Activated T-helper 2 cell treated with anti-CD3 and anti-CD28 coated beads, Interferon-gamma antibody, Interleukin-2, Interleukin-4, amounts not matched to agents 10 μg/mL and 5 μg/mL and 100 μg/mL, durations not matched to agents 14 hours and 24 hours and 36 hours (primary cell): ENCODE measurements at regions not wholly inside any gene's neighbourhood (a gene's known extent, or its start where the extent isn't known, plus 50 kb on each side); places are given as distances from the start of the nearest gene placed in this dataset.

Source experiments
- DNase-seq: peaks from one replicate; pipeline ENCODE4 v3.0.0; 2021; ENCODE audit warnings: low spot score
- H3K27ac Mint-ChIP-seq: one replicate; pipeline ENCODE4 v1.8.0; 2021; ENCODE audit warnings: mixed read lengths
- H3K27me3 Mint-ChIP-seq: one replicate; pipeline ENCODE4 v1.8.0; 2021; ENCODE audit warnings: low read depth, mixed read lengths
- H3K36me3 Mint-ChIP-seq: one replicate; pipeline ENCODE4 v1.8.0; 2021; ENCODE audit warnings: low read depth, mixed read lengths
- H3K4me1 Mint-ChIP-seq: one replicate; pipeline ENCODE4 v1.8.0; 2021; ENCODE audit warnings: low read depth, mixed read lengths
- H3K4me3 Mint-ChIP-seq: one replicate; pipeline ENCODE4 v1.8.0; 2021; ENCODE audit warnings: low read depth, mild to moderate bottlenecking, moderate library complexity, mixed read lengths
- H3K9me3 Mint-ChIP-seq: one replicate; pipeline ENCODE4 v1.8.0; 2021; ENCODE audit warnings: mixed read lengths
- intact Hi-C: fragments of 100-400 bp; cut with micrococcal nuclease; formaldehyde crosslinking; loops from one replicate; pipeline ENCODE4 v1.15.1; 2023

- no peaks in the 10 kb centered on the region for H3K36me3 Mint-ChIP-seq
Observed at GRCh38 chr1:238649200-238649599, 737.2 kb upstream of the CHRM3 start.

GRCh38 chr1:238648751-238649150 is 737.6 kb upstream of the CHRM3 start:
- Mint-ChIP-seq H3K27me3 (no peaks in the 10 kb centered on the region), H3K9me3 (peaks cover 7% of the 10 kb centered on the region), H3K27ac (no peak overlapping the region), H3K4me3 (no peak overlapping the region), H3K36me3 (no peaks in the 10 kb centered on the region), H3K4me1 (no peaks in the 10 kb centered on the region)
- no peak for DNase-seq
- intact Hi-C loops, result no loop called here

More at GRCh38 chr1:238649200-238649599, 737.2 kb upstream of the CHRM3 start:
- no peak overlapping the region for H3K4me3 Mint-ChIP-seq
- intact Hi-C loops, result no loop called here
- H3K4me1 Mint-ChIP-seq, result no peaks in the 10 kb centered on the region
- H3K27me3 Mint-ChIP-seq, result no peaks in the 10 kb centered on the region
- no peak overlapping the region for H3K27ac Mint-ChIP-seq
- no peak for DNase-seq
- peaks cover 11% of the 10 kb centered on the region for H3K9me3 Mint-ChIP-seq

- no peak for DNase-seq
- no peak overlapping the region for H3K27ac Mint-ChIP-seq
- H3K36me3 Mint-ChIP-seq, result no peaks in the 10 kb centered on the region
- no peaks in the 10 kb centered on the region for H3K27me3 Mint-ChIP-seq
- H3K9me3 Mint-ChIP-seq, result peaks cover 3% of the 10 kb centered on the region
- H3K4me1 Mint-ChIP-seq, result no peaks in the 10 kb centered on the region
- intact Hi-C loops, result no loop called here
- no peak overlapping the region for H3K4me3 Mint-ChIP-seq
Observed at GRCh38 chr1:238648296-238648695, 738.1 kb upstream of the CHRM3 start.

GRCh38 chr1:238647877-238648276 is 738.5 kb upstream of the CHRM3 start:
- Mint-ChIP-seq H3K27ac (no peak overlapping the region), H3K36me3 (no peaks in the 10 kb centered on the region), H3K9me3 (no peaks in the 10 kb centered on the region), H3K27me3 (no peaks in the 10 kb centered on the region), H3K4me1 (no peaks in the 10 kb centered on the region), H3K4me3 (no peak overlapping the region)
- intact Hi-C loops, result no loop called here
- DNase-seq, result no peak

- no peak for DNase-seq
Observed at GRCh38 chr1:238642231-238642630, 744.1 kb upstream of the CHRM3 start.

GRCh38 chr1:238639861-238640260 is 746.5 kb upstream of the CHRM3 start:
- Mint-ChIP-seq H3K27ac (no peak overlapping the region), H3K4me1 (no peaks in the 10 kb centered on the region), H3K9me3 (no peaks in the 10 kb centered on the region), H3K36me3 (no peaks in the 10 kb centered on the region), H3K4me3 (no peak overlapping the region), H3K27me3 (no peaks in the 10 kb centered on the region)
- intact Hi-C loops, result no loop called here
- no peak for DNase-seq

More at GRCh38 chr1:238642231-238642630, 744.1 kb upstream of the CHRM3 start:
- Mint-ChIP-seq H3K27me3 (no peaks in the 10 kb centered on the region), H3K9me3 (no peaks in the 10 kb centered on the region), H3K36me3 (no peaks in the 10 kb centered on the region), H3K4me1 (no peaks in the 10 kb centered on the region), H3K4me3 (no peak overlapping the region), H3K27ac (no peak overlapping the region)
- intact Hi-C loops, result no loop called here

GRCh38 chr1:238628110-238628509 is 737.4 kb upstream of the ZP4 start:
- intact Hi-C loops, result no loop called here
- DNase-seq, result no peak
- no peak overlapping the region for H3K4me3 Mint-ChIP-seq
- H3K27me3 Mint-ChIP-seq, result no peaks in the 10 kb centered on the region
- peaks cover 13% of the 10 kb centered on the region for H3K9me3 Mint-ChIP-seq
- H3K36me3 Mint-ChIP-seq, result no peaks in the 10 kb centered on the region
- no peaks in the 10 kb centered on the region for H3K4me1 Mint-ChIP-seq
- H3K27ac Mint-ChIP-seq, result no peak overlapping the region

GRCh38 chr1:238624776-238625175 is 734.1 kb upstream of the ZP4 start:
- H3K27ac Mint-ChIP-seq, result no peak overlapping the region
- DNase-seq, result no peak
- intact Hi-C loops, result no loop called here
- no peaks in the 10 kb centered on the region for H3K4me1 Mint-ChIP-seq
- no peaks in the 10 kb centered on the region for H3K36me3 Mint-ChIP-seq
- H3K4me3 Mint-ChIP-seq, result no peak overlapping the region
- no peaks in the 10 kb centered on the region for H3K27me3 Mint-ChIP-seq
- H3K9me3 Mint-ChIP-seq, result peaks cover 6% of the 10 kb centered on the region

GRCh38 chr1:238621405-238621804 is 730.7 kb upstream of the ZP4 start:
- peaks cover 3% of the 10 kb centered on the region for H3K9me3 Mint-ChIP-seq
- no peak overlapping the region for H3K27ac Mint-ChIP-seq
- H3K4me1 Mint-ChIP-seq, result no peaks in the 10 kb centered on the region
- H3K27me3 Mint-ChIP-seq, result no peaks in the 10 kb centered on the region
- H3K4me3 Mint-ChIP-seq, result no peak overlapping the region
- no peaks in the 10 kb centered on the region for H3K36me3 Mint-ChIP-seq
- DNase-seq, result no peak
- intact Hi-C loops, result no loop called here

- Mint-ChIP-seq H3K4me3 (no peak overlapping the region), H3K9me3 (peaks cover 7% of the 10 kb centered on the region), H3K27me3 (no peaks in the 10 kb centered on the region), H3K4me1 (no peaks in the 10 kb centered on the region), H3K27ac (no peak overlapping the region), H3K36me3 (no peaks in the 10 kb centered on the region)
- intact Hi-C loops, result no loop called here
- no peak for DNase-seq
Observed at GRCh38 chr1:238619652-238620051, 728.9 kb upstream of the ZP4 start.

GRCh38 chr1:238611406-238611805 is 720.7 kb upstream of the ZP4 start:
- no peaks in the 10 kb centered on the region for H3K4me1 Mint-ChIP-seq
- H3K9me3 Mint-ChIP-seq, result peaks cover 12% of the 10 kb centered on the region
- H3K27ac Mint-ChIP-seq, result no peak overlapping the region
- no peaks in the 10 kb centered on the region for H3K36me3 Mint-ChIP-seq
- intact Hi-C loops, result no loop called here
- H3K4me3 Mint-ChIP-seq, result no peak overlapping the region
- DNase-seq, result no peak
- H3K27me3 Mint-ChIP-seq, result no peaks in the 10 kb centered on the region

GRCh38 chr1:238608144-238608543 is 717.4 kb upstream of the ZP4 start:
- H3K27ac Mint-ChIP-seq, result no peak overlapping the region
- no peak overlapping the region for H3K4me3 Mint-ChIP-seq
- DNase-seq, result no peak
- intact Hi-C loops, result no loop called here
- no peaks in the 10 kb centered on the region for H3K36me3 Mint-ChIP-seq
- H3K27me3 Mint-ChIP-seq, result no peaks in the 10 kb centered on the region
- peaks cover 12% of the 10 kb centered on the region for H3K9me3 Mint-ChIP-seq
- no peaks in the 10 kb centered on the region for H3K4me1 Mint-ChIP-seq

GRCh38 chr1:238606896-238607295 is 716.2 kb upstream of the ZP4 start:
- Mint-ChIP-seq H3K36me3 (no peaks in the 10 kb centered on the region), H3K4me3 (no peak overlapping the region), H3K27me3 (no peaks in the 10 kb centered on the region), H3K27ac (no peak overlapping the region), H3K9me3 (peaks cover 15% of the 10 kb centered on the region), H3K4me1 (no peaks in the 10 kb centered on the region)
- intact Hi-C loops, result no loop called here
- DNase-seq, result no peak

GRCh38 chr1:238606457-238606856 is 715.7 kb upstream of the ZP4 start:
- Mint-ChIP-seq H3K36me3 (no peaks in the 10 kb centered on the region), H3K27me3 (no peaks in the 10 kb centered on the region), H3K27ac (no peak overlapping the region), H3K9me3 (peaks cover 15% of the 10 kb centered on the region), H3K4me3 (no peak overlapping the region), H3K4me1 (no peaks in the 10 kb centered on the region)
- no peak for DNase-seq
- intact Hi-C loops, result no loop called here
